Right ventricle myocardium superior (tissue), 1 donor: ENCODE measurements at regions not wholly inside any gene's neighbourhood (a gene's known extent, or its start where the extent isn't known, plus 50 kb on each side); places are given as distances from the start of the nearest gene placed in this dataset.
"Not testable (repeated sequence)": the region's sequence is repeated elsewhere in the genome, so short reads cannot be mapped to it uniquely, and the experiment has no call there.

Source experiments
- ATAC-seq: fragments of 200-7000 bp; cut with Tn5 transposase; one replicate; pipeline ENCODE4 v1.9.1; 2020; ENCODE audit warnings: mild to moderate bottlenecking; ENCODE audit not compliant: poor library complexity
- DNase-seq: peaks from one replicate; pipeline ENCODE4 v3.0.0-alpha.2; 2020
- intact Hi-C: fragments of 100-400 bp; cut with DNase I; formaldehyde crosslinking; loops from one replicate; pipeline ENCODE4 v1.11.2; 2022
- donor health status: DM: no; HTN: yes; CAD: no; lungs with severe emphysema.

- ATAC-seq (no peak), DNase-seq (no peak)
- intact Hi-C loops, result no loop called here
Observed at GRCh38 chr1:228546541-228547463, 59.6 kb downstream of the RNF187 start.

DNA sequence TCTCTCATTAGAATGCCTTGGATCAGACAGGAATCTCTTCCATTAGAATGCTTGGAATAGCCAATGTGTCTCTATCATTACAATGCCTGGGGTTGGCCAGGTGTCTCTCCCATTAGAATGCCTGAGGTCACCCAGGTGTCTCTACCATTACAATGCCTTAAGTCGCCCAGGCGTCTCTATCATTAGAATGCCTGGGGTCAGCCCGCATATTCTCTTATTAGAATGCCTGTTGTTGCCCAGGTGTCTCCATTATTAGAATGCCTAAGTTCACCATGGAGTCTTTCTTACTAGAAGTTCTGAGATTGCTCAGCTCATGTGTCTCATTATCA, 60.2 kb downstream of the RNF187 start:
- ATAC-seq (no peak), DNase-seq (no peak)
- intact Hi-C loops, result no loop called here

GRCh38 chr1:228548788-228549187, 61.6 kb downstream of the RNF187 start:
- ATAC-seq, result no peak
- no peak for DNase-seq
- intact Hi-C loops, result no loop called here

GRCh38 chr1:228552596-228553176, 65.5 kb downstream of the RNF187 start:
- no peak for ATAC-seq
- intact Hi-C loops, result no loop called here
- no peak for DNase-seq

DNA sequence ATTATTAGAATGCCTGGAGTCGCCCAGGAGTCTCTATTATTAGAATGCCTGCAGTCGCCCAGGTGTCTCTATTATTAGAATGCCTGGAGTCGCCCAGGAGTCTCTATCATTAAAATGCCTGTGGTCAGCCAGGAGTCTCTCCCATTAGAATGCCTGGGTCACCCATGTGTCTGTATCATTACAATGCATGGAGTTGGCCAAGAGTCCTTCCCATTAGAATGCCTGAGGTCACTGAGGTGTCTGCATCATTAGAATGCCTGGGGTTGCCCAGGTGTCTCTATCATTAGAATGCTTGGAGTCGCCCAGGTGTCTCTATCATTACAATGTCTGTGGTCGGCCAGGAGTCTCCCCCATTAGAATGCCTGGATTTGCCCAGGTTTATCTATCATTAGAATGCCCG, 66.9 kb downstream of the RNF187 start:
- ATAC-seq (no peak), DNase-seq (no peak)
- intact Hi-C loops, result no loop called here

DNA sequence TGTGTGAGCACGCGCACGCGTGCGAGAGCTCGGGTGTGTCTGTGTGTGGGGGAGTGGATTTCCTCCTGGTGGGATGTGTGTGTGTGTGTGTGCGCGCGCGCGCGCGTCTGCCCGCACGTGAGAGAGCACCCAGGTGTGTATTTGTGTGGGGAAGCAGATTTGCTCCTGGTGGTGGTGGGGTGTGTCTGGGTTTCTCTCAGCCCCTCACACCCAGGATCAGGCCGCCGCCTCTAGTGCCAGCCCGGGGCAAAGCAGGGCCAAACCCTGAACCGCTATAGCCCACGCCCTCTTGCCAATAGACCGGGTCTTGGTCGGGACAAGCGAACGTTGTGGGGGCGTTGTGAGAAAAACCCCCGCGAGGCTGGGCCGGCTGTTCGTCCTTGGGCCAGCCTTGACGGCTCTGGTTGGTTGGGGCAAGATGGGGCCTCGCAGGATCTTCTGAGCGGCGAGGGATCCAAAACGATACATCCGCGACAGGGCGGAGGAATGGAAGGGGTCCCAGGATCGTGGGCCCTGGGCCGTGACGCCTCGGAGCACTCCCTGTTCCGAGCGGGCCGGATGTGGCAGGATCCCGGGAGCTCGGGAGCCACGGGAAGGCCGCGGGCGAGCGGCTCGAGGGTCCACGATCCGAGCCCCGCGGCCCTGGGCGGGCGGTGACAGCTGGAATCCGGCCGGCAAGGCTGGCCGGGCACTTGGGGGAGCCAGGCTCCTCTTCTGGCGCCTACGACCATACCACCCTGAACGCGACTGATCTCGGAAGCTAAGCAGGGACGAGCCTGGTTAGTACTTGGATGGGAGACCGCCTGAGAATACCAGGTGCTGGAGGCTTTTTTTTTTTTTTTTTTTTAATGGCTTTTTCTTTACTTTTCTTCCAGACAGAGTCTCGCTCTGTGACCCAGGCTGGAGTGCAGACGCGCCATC, 68.2 kb downstream of the RNF187 start:
- intact Hi-C loops, result no loop called here
- DNase-seq (no peak), ATAC-seq (peak; percentile 25)

DNA sequence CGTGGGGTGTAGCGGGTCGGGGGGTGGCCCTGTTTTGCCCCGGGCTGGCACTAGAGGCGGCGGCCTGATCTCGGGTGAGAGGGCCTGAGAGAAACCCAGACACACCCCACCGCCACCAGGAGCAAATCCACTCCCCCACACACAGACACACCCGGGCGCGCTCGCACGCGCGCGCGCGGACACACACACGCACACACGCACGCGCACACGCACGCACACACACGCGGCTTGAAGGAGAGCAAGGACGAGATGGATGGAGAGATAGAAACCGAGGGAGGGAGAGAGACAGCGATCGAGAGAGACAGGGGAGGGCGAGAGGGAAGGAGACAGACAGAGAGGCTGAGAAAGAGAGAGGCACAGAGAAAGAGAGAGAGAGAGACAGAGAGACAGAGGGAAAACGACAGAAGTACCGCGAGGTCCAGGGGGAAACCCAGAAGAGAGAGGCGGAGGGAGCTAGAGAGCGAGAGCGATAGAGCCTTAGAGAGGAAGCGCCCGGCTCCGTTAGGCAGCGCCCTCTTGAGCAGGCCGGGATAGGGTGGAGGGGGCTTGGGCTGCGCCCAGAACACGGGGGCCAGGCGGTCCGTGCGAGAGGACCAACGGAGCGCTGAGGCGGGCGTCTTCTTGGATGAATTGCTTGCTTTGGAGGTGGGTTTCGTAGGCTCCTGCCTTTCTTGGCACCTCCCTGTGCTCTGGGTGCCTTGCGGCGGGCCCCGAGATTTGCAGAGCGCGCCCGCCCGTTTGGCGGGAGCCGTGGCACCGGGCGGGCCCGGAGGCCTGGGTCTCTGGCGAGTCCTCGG, 69.7 kb downstream of the RNF187 start:
- ATAC-seq, DNase-seq, intact Hi-C loops: not testable (repeated sequence)
